HPDE6-E6E7 (cell line): ENCODE measurements at regions not wholly inside any gene's neighbourhood (a gene's known extent, or its start where the extent isn't known, plus 50 kb on each side); places are given as distances from the start of the nearest gene placed in this dataset.

Experiments
- DNase-seq: peaks from one replicate; pipeline ENCODE4 v3.0.0; 2011; ENCODE audit warnings: missing footprints; ENCODE audit errors: extremely low spot score

- DNase-seq, result no peak
Observed at GRCh38 chr20:47406849-47407682, 50.6 kb upstream of the ZMYND8 start.

GRCh38 chr20:47411161-47411560, 54.7 kb upstream of the ZMYND8 start:
- DNase-seq, result no peak

GRCh38 chr20:47412083-47412482, 55.6 kb upstream of the ZMYND8 start:
- DNase-seq, result no peak

GRCh38 chr20:47413189-47413588, 56.7 kb upstream of the ZMYND8 start:
- no peak for DNase-seq

GRCh38 chr20:47417245-47418068, 61.0 kb upstream of the ZMYND8 start:
- no peak for DNase-seq

GRCh38 chr20:47418069-47418757, 61.7 kb upstream of the ZMYND8 start:
- no peak for DNase-seq

GRCh38 chr20:47419953-47420514, 63.5 kb upstream of the ZMYND8 start:
- DNase-seq, result no peak

- DNase-seq, result no peak
Observed at GRCh38 chr20:47421076-47421475, 64.6 kb upstream of the ZMYND8 start.

- DNase-seq, result no peak
Observed at GRCh38 chr20:47423586-47423985, 67.1 kb upstream of the ZMYND8 start.

- DNase-seq, result no peak
Observed at GRCh38 chr20:47427067-47427466, 70.6 kb upstream of the ZMYND8 start.

- DNase-seq, result no peak
Observed at GRCh38 chr20:47427746-47428145, 71.2 kb upstream of the ZMYND8 start.

GRCh38 chr20:47428164-47428563, 71.7 kb upstream of the ZMYND8 start:
- DNase-seq, result no peak

- no peak for DNase-seq
Observed at GRCh38 chr20:47428851-47429336, 72.4 kb upstream of the ZMYND8 start.

GRCh38 chr20:47429409-47429808, 72.3 kb upstream of the NCOA3 start:
- DNase-seq, result no peak

GRCh38 chr20:47430862-47431588, 70.7 kb upstream of the NCOA3 start:
- no peak for DNase-seq

- DNase-seq, result no peak
Observed at GRCh38 chr20:47432834-47433210, 68.9 kb upstream of the NCOA3 start.

- peak; percentile 81 for DNase-seq
Observed at GRCh38 chr20:47434128-47434779, 67.4 kb upstream of the NCOA3 start.

GRCh38 chr20:47438464-47439381, 63.0 kb upstream of the NCOA3 start:
- peak; percentile 56 for DNase-seq
